DMS79 treated with DMSO at 0.1 percent for 48 hours (cell line): ENCODE measurements at regions not wholly inside any gene's neighbourhood (a gene's known extent, or its start where the extent isn't known, plus 50 kb on each side); places are given as distances from the start of the nearest gene placed in this dataset.
"Not testable (repeated sequence)": the region's sequence is repeated elsewhere in the genome, so short reads cannot be mapped to it uniquely, and the experiment has no call there.

ENCODE experiments used
- DNase-seq: peaks from one replicate; lab custom pipeline; 2025; lab: John Stamatoyannopoulos, UW

DNA sequence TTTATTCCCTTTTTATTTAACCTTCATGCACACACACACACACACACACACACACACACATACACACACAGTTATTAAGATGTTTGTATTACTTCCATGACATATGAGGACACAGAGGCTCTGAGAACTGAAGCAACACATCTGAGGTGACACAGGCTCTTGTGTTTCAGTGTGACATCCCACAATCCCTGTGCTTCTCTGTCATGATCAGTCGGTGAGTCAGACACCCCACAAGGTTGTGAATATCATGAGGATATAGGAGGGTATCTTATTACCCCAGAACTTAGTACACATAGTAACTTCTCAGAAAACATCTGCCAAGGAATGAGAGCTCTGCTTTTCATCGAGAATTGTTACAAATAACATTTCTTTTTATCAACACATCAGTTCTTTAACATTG lies 459.3 kb downstream of the PLPP3 start:
- no peak for DNase-seq

GRCh38 chr1:56118676-56119075 lies 460.7 kb downstream of the PLPP3 start:
- not testable (repeated sequence) for DNase-seq

DNA sequence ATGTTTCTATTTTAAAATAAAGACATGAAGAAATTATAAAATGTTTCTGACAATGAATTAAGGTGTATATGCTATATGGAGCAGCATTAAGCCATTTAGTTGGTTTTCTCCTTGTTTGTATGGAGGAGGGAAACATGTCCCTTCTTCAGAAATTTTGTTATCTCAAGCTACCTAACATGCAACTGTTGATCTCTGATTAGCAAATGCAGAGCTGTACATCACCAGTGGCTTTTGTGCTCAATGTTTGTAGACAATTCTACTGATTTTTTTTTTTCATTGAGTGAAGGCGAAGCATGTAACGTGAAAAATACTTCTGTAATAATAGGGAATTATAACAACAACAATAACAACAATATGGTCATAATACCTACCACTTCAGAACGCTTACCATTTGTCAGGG lies 463.7 kb downstream of the PLPP3 start:
- no peak for DNase-seq

DNA sequence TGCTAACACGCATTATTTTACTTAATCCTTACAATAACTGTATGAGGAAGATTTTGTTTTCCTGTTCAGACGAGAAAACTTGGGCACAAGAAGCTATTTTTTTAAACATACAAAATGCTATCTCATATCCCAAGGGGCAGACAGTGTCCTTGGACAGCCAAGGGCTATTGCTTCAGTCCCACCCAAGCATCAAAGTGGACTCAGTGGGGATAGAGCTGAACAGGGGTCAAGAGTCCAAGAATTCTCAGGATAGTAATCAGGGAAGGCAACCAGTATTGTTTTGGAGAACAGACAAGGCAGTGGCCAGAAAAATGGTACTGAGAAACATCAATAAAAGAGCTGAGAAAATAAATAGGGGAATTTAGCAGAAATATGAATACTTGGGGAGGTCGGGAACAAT lies 465.7 kb downstream of the PLPP3 start:
- no peak for DNase-seq

- DNase-seq, result no peak
Measured at GRCh38 chr1:56107275-56107638, 472.1 kb downstream of the PLPP3 start.

GRCh38 chr1:56106531-56107274 lies 472.7 kb downstream of the PLPP3 start:
- DNase-seq, result no peak

GRCh38 chr1:56105397-56105796 lies 474.0 kb downstream of the PLPP3 start:
- DNase-seq, result no peak

GRCh38 chr1:56099766-56100265 lies 479.5 kb downstream of the PLPP3 start:
- no peak for DNase-seq

- DNase-seq, result no peak
Measured at GRCh38 chr1:56098946-56099345, 480.4 kb downstream of the PLPP3 start.

DNA sequence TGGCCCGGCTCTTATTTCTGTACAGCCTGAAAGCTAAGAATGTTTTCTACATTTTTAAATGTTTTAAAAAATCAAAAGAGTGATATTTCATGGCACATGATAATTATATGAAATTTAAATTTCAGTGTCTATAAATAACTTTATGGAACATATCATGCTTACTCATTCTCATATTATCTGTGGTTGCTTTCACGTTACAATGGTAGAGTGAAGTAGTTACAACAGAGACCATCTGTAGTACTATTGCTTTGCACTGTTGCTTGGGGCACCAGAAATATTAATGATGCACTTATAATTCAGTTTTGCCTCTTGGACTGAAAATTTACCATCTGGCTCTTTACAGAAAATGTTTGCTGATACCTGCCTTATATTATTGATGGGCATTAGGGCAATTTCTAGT lies 481.6 kb downstream of the PLPP3 start:
- no peak for DNase-seq

- no peak for DNase-seq
Measured at GRCh38 chr1:56095696-56096665, 483.4 kb downstream of the PLPP3 start.

- peak; percentile 6 for DNase-seq
Measured at GRCh38 chr1:56094168-56094567, 485.2 kb downstream of the PLPP3 start.

GRCh38 chr1:56092684-56093570 lies 486.4 kb downstream of the PLPP3 start:
- no peak for DNase-seq

GRCh38 chr1:56089826-56090225 lies 489.5 kb downstream of the PLPP3 start:
- not testable (repeated sequence) for DNase-seq

GRCh38 chr1:56084246-56084645 lies 495.1 kb downstream of the PLPP3 start:
- no peak for DNase-seq

GRCh38 chr1:56081736-56082135 lies 497.6 kb downstream of the PLPP3 start:
- DNase-seq, result no peak

DNA sequence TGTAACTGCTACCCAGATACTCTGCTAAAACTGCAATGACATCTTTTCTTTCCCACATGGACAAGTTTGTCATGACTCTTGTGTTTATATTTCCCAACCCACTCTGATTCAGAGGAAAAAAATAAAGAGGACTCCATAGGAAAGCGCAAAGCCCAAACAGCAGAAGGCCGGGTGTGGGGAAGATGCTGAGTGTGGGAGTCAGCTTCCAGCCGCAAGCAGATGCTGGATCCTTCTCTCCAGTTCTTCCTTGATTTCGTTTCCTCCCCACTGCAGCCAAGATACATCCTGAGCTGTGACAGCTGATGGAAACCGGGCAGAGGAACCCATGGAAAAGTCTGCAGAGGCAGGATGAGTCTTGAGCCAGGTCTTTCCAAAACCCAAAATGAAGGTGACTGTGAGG lies 498.2 kb downstream of the PLPP3 start:
- DNase-seq, result no peak

- no peak for DNase-seq
Measured at GRCh38 chr1:56080123-56080522, 499.2 kb downstream of the PLPP3 start.

- DNase-seq, result no peak
Measured at GRCh38 chr1:56079391-56079790, 500.0 kb downstream of the PLPP3 start.

GRCh38 chr1:56077206-56077605 lies 502.2 kb downstream of the PLPP3 start:
- no peak for DNase-seq

DNA sequence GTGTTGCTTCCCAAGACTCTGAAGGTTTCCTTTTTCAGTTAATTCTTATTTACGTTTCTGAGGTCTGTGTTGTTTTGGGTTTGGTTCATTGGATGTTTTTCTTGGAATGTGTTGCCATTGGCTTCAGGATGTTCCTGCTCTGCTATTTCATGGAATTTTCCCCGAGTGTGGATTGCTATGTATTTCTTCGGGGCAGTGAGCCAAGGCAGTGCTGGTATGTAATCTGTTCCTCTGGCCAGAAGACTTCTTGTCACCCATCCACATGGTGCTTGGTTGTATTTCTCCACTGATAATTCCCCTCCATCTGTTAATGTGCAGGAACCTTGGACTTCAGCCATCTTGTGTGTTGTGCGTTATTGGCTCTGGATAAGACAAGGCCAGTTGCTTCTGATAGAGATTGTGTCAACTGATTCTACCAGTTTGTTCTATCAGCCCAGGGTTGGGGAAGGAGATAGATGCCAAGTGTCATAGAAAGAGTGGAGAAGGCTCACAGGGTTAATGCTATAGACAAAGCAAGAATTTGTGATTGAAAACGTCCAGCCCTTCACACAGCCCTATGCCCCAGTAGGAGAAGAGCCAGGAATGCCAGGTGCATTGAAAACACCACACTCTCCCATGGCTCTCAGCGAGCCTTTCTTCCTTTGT lies 505.2 kb downstream of the PLPP3 start:
- DNase-seq, result no peak
